ENCODE measurements at regions not wholly inside any gene's neighbourhood (a gene's known extent, or its start where the extent isn't known, plus 50 kb on each side); places are given as distances from the start of the nearest gene placed in this dataset.

GRCh38 chr1:228863776-228864175 is 128.5 kb downstream of the RHOU start:
- TF ChIP-seq CTCF (IDR thresholded peaks at IDR 0.05) (no peak), POLR2A (IDR thresholded peaks at IDR 0.05) (no peak)
